ENCODE measurements at regions not wholly inside any gene's neighbourhood (a gene's known extent, or its start where the extent isn't known, plus 50 kb on each side); places are given as distances from the start of the nearest gene placed in this dataset.

DNA sequence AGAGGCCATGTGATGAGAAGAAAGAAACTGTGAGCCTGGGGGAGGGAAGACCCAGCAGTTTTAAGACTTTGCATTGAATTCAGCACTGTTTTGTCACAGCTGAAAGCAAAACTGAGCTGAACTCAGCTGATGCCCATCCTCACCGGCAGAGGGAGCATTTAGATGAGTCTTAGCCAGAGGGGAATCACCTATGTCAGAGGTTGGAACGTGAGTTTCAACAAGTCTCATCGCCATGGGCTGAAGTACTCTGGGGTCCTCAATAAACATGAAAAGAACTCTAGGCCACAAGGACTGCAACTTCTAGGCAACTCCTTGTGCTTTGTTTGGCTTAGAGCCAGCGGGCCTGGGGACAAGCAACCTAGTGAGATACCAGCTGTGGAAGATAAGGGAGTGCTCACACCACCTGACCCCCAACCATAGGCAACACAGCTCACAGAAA lies 324.5 kb downstream of the TBL1XR1 start:
- ChIA-PET CTCF (interaction anchor here (0.7 to 4.5 kb wide), 28 partner anchors 9 to 1513 kb away, joined by 3 to 21 read pairs (median 3); no protein-coding TSS in a partner anchor), POLR2A (no interaction called here)
- TF ChIP-seq, protein P1, sequence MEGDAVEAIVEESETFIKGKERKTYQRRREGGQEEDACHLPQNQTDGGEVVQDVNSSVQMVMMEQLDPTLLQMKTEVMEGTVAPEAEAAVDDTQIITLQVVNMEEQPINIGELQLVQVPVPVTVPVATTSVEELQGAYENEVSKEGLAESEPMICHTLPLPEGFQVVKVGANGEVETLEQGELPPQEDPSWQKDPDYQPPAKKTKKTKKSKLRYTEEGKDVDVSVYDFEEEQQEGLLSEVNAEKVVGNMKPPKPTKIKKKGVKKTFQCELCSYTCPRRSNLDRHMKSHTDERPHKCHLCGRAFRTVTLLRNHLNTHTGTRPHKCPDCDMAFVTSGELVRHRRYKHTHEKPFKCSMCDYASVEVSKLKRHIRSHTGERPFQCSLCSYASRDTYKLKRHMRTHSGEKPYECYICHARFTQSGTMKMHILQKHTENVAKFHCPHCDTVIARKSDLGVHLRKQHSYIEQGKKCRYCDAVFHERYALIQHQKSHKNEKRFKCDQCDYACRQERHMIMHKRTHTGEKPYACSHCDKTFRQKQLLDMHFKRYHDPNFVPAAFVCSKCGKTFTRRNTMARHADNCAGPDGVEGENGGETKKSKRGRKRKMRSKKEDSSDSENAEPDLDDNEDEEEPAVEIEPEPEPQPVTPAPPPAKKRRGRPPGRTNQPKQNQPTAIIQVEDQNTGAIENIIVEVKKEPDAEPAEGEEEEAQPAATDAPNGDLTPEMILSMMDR (IDR thresholded peaks at IDR 0.05; ENCODE audit: control extremely low read depth, extremely low read depth, low read depth, missing control alignments) = peak; percentile 84
- DNase-seq (ENCODE audit: extremely low spot score) = peak; percentile 36

DNA sequence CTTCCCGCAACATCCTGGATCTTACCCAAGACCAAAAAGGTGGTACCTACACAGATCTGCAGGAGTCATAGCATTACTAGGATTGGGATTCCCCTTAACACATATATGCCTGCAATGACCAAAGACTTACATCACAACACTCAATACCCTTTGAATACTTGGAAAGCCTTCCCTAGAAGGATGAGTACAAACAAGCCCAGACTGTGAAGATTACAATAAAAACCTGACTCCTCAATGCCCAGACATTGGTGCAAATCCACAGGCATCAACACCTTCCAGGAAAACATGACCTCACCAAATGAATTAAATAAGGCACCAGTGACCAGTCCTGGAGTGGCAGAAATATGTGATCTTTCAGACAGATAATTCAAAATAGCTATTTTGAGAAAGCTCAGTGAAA lies 326.8 kb downstream of the TBL1XR1 start:
- POLR2A ChIA-PET = no interaction called here
- CTCF ChIA-PET = no interaction called here
- TF ChIP-seq, protein P1 (IDR thresholded peaks at IDR 0.05; ENCODE audit: control extremely low read depth, extremely low read depth, low read depth, missing control alignments) = no peak
- no peak for DNase-seq (ENCODE audit: extremely low spot score)

DNA sequence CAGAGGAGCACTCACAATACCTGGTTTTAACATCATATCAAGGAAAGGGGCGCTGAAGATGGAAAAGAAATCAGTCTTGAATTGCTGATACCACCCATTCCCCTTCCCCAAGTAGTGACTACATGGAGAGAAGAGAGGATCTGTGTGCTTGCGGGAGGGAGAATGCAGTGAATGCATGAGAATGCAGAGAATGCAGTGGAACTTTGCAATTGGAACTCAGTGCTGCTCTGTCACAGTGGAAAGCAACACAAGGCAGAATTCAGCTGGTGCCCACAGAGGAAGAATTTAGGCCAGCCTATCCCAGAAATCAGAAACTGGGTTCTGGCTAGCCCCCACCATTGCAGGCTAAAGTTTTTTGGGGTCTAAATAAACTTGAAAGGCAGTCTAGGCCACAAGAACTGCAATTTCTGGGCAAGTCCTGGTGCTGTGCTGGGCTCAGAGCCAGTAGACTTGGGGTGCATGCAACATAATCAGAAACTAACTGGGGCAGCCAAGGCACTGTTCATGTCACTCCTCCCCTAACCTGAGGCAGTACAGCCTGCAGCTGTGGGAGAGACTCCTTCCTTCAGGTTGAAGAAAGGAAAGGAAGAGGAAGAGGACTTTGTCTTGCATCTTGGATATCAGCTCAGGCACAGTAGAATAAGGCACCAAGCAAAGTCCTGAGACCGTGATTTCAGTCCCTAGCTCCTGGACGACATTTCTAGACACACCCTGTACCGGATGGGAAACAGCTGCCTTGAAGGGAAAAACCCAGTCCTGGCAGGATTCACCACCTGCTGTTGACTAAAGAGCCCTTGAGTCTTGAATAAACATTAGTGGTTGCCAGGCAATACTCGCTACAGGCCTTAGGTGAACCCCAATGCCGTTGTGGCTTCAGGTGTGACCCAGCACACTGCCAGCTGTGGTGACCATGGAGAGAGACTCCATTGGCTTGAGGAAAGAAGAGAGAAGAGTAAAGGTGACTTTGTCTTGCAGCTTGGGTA lies 329.3 kb downstream of the TBL1XR1 start:
- CTCF ChIA-PET = no interaction called here
- DNase-seq (ENCODE audit: extremely low spot score) = no peak
- TF ChIP-seq, protein P1 (IDR thresholded peaks at IDR 0.05; ENCODE audit: control extremely low read depth, extremely low read depth, low read depth, missing control alignments) = no peak
- POLR2A ChIA-PET = no interaction called here

DNA sequence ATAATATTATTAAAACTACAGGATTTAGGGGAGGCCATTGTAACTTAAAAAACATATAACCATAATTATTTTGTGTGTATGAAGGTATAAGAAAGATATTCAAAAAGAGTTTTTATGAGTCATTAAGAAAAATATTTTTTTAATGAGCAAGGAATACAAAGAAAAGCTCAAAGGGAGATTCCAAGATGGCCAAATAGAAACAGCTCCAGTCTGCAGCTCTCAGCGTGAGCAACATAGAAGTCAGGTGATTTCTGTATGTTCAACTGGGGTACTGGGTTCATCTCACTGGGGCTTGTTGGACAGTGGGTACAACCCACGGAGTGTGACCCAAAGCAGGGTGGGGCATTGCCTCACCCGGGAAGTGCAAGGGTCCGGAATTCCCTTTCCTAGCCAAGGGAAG lies 336.1 kb downstream of the TBL1XR1 start:
- CTCF ChIA-PET = no interaction called here
- DNase-seq (ENCODE audit: extremely low spot score) = no peak
- TF ChIP-seq, protein P1 (IDR thresholded peaks at IDR 0.05; ENCODE audit: control extremely low read depth, extremely low read depth, low read depth, missing control alignments) = no peak
- POLR2A ChIA-PET = no interaction called here

DNA sequence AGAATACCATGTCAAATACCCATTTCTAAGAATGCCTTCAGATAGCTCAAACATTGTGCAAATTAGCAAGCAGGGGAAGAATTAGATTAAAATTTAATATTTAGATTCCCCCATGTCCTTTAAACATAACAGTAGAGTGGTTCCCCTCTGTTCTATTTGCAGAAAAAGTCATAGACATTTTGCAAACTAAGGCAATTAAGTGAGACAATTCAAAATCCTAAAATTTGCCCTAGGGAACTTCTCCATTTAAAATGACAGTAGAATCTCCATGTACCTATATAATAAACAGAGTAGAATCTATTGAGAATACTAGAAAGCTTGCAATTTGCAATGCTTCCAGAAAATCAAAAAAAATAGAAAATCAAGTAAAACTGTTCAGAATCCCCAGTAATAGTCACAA lies 340.6 kb downstream of the TBL1XR1 start:
- ChIA-PET CTCF (interaction anchor here (0.8 to 4.5 kb wide), 2 partner anchors 16 to 18 kb away, joined by 3 to 16 read pairs; no protein-coding TSS in a partner anchor), POLR2A (no interaction called here)
- DNase-seq (ENCODE audit: extremely low spot score) = no peak
- TF ChIP-seq, protein P1 (IDR thresholded peaks at IDR 0.05; ENCODE audit: control extremely low read depth, extremely low read depth, low read depth, missing control alignments) = no peak

DNA sequence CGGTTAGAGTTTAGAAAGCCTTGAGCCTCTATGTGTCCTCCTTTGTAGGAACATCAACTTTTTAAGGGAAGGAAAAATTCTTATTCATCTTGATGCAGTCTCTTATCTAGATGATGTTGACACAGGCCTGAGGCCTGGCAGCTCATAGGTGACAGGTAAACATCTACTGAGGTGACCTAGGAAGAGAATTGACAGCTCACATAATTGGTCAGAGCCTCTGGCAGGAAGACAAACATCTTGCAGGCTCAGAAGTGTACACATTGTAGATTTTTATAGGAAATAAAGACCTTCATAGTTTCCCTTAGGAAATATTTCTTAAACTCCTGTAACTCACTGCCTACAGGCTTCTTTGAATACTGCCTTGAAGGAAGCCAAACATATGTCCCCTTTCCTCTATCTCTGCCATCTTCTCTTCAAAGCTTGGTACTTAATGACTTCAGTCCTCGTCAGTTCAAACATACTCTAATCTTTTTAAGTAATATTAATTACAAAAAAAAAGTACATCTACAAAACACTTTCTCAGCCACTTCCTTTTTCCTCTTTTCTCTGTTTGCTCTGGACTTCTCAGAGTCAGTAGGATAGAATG lies 341.3 kb downstream of the TBL1XR1 start:
- ChIA-PET CTCF (interaction anchor here (0.7 to 4.5 kb wide), 3 partner anchors 17 to 51 kb away, joined by 3 to 16 read pairs (median 3); no protein-coding TSS in a partner anchor), POLR2A (no interaction called here)
- DNase-seq (ENCODE audit: extremely low spot score) = no peak
- TF ChIP-seq, protein P1 (IDR thresholded peaks at IDR 0.05; ENCODE audit: control extremely low read depth, extremely low read depth, low read depth, missing control alignments) = no peak
